ENCODE measurements at regions not wholly inside any gene's neighbourhood (a gene's known extent, or its start where the extent isn't known, plus 50 kb on each side); places are given as distances from the start of the nearest gene placed in this dataset.

DNA sequence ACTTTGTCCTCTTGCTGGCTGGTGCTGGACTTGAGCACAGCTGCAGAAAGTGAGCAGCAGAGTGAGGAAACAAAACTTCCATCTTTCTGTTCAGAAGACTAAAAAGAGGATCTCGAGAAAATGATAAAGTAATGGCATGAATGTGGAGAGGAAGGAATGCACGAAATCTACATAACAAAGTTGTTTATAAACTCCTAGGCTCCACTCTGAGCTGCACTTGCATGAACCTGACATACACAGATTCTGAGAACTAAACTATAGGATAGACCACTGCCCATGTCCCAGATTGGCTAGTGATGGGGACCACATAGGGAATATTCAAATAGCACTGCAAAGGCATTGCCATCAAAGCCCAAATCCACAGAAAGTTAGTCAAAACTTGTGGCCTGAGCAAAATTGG, 121.1 kb upstream of the MON1B start:
- Mint-ChIP-seq H3K27ac (peak overlapping the region; percentile 25; the same call in 1 of the 2 replicates), H3K27me3 (ENCODE audit: low read depth) (no peaks in the 10 kb centered on the region), H3K4me3 (no peak overlapping the region), H3K9me3 (peaks cover 50% of the 10 kb centered on the region), H3K36me3 (peaks cover 9% of the 10 kb centered on the region; the same call in 1 of the 2 replicates), H3K4me1 (peaks cover 9% of the 10 kb centered on the region)
- ChIA-PET CTCF (interaction anchor here (0.8 kb wide), 1 partner anchor 102 kb away, joined by 3 read pairs; no protein-coding TSS in a partner anchor), POLR2A (no interaction called here)
- TF ChIP-seq, protein P1, sequence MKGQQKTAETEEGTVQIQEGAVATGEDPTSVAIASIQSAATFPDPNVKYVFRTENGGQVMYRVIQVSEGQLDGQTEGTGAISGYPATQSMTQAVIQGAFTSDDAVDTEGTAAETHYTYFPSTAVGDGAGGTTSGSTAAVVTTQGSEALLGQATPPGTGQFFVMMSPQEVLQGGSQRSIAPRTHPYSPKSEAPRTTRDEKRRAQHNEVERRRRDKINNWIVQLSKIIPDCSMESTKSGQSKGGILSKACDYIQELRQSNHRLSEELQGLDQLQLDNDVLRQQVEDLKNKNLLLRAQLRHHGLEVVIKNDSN (CRISPR knock-in tag; IDR thresholded peaks at IDR 0.05): no peak
- TF ChIP-seq, protein P2, sequence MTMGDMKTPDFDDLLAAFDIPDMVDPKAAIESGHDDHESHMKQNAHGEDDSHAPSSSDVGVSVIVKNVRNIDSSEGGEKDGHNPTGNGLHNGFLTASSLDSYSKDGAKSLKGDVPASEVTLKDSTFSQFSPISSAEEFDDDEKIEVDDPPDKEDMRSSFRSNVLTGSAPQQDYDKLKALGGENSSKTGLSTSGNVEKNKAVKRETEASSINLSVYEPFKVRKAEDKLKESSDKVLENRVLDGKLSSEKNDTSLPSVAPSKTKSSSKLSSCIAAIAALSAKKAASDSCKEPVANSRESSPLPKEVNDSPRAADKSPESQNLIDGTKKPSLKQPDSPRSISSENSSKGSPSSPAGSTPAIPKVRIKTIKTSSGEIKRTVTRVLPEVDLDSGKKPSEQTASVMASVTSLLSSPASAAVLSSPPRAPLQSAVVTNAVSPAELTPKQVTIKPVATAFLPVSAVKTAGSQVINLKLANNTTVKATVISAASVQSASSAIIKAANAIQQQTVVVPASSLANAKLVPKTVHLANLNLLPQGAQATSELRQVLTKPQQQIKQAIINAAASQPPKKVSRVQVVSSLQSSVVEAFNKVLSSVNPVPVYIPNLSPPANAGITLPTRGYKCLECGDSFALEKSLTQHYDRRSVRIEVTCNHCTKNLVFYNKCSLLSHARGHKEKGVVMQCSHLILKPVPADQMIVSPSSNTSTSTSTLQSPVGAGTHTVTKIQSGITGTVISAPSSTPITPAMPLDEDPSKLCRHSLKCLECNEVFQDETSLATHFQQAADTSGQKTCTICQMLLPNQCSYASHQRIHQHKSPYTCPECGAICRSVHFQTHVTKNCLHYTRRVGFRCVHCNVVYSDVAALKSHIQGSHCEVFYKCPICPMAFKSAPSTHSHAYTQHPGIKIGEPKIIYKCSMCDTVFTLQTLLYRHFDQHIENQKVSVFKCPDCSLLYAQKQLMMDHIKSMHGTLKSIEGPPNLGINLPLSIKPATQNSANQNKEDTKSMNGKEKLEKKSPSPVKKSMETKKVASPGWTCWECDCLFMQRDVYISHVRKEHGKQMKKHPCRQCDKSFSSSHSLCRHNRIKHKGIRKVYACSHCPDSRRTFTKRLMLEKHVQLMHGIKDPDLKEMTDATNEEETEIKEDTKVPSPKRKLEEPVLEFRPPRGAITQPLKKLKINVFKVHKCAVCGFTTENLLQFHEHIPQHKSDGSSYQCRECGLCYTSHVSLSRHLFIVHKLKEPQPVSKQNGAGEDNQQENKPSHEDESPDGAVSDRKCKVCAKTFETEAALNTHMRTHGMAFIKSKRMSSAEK (CRISPR knock-in tag; IDR thresholded peaks at IDR 0.05; ENCODE audit: borderline replicate concordance): no peak
- TF ChIP-seq MXD4 (CRISPR knock-in tag; IDR thresholded peaks at IDR 0.05; ENCODE audit: borderline replicate concordance) (no peak), NR1H2 (CRISPR knock-in tag; IDR thresholded peaks at IDR 0.05) (no peak), NFE2L1 (CRISPR knock-in tag; IDR thresholded peaks at IDR 0.05) (no peak), ZBTB21 (CRISPR knock-in tag; IDR thresholded peaks at IDR 0.05; ENCODE audit: borderline replicate concordance) (no peak), TP53 (CRISPR knock-in tag; IDR thresholded peaks at IDR 0.05) (no peak), FOXP1 (CRISPR knock-in tag; IDR thresholded peaks at IDR 0.05; ENCODE audit: borderline replicate concordance) (no peak), NFATC4 (CRISPR knock-in tag; IDR thresholded peaks at IDR 0.05) (no peak)
- TF ChIP-seq, protein P3, sequence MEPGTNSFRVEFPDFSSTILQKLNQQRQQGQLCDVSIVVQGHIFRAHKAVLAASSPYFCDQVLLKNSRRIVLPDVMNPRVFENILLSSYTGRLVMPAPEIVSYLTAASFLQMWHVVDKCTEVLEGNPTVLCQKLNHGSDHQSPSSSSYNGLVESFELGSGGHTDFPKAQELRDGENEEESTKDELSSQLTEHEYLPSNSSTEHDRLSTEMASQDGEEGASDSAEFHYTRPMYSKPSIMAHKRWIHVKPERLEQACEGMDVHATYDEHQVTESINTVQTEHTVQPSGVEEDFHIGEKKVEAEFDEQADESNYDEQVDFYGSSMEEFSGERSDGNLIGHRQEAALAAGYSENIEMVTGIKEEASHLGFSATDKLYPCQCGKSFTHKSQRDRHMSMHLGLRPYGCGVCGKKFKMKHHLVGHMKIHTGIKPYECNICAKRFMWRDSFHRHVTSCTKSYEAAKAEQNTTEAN (CRISPR knock-in tag; IDR thresholded peaks at IDR 0.05): no peak
- TF ChIP-seq, protein P4, sequence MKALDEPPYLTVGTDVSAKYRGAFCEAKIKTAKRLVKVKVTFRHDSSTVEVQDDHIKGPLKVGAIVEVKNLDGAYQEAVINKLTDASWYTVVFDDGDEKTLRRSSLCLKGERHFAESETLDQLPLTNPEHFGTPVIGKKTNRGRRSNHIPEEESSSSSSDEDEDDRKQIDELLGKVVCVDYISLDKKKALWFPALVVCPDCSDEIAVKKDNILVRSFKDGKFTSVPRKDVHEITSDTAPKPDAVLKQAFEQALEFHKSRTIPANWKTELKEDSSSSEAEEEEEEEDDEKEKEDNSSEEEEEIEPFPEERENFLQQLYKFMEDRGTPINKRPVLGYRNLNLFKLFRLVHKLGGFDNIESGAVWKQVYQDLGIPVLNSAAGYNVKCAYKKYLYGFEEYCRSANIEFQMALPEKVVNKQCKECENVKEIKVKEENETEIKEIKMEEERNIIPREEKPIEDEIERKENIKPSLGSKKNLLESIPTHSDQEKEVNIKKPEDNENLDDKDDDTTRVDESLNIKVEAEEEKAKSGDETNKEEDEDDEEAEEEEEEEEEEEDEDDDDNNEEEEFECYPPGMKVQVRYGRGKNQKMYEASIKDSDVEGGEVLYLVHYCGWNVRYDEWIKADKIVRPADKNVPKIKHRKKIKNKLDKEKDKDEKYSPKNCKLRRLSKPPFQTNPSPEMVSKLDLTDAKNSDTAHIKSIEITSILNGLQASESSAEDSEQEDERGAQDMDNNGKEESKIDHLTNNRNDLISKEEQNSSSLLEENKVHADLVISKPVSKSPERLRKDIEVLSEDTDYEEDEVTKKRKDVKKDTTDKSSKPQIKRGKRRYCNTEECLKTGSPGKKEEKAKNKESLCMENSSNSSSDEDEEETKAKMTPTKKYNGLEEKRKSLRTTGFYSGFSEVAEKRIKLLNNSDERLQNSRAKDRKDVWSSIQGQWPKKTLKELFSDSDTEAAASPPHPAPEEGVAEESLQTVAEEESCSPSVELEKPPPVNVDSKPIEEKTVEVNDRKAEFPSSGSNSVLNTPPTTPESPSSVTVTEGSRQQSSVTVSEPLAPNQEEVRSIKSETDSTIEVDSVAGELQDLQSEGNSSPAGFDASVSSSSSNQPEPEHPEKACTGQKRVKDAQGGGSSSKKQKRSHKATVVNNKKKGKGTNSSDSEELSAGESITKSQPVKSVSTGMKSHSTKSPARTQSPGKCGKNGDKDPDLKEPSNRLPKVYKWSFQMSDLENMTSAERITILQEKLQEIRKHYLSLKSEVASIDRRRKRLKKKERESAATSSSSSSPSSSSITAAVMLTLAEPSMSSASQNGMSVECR (CRISPR knock-in tag; IDR thresholded peaks at IDR 0.05; ENCODE audit: borderline replicate concordance): no peak
- TF ChIP-seq, protein P5, sequence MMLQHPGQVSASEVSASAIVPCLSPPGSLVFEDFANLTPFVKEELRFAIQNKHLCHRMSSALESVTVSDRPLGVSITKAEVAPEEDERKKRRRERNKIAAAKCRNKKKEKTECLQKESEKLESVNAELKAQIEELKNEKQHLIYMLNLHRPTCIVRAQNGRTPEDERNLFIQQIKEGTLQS (CRISPR knock-in tag; conservative IDR thresholded peaks at IDR 0.05): no peak
- TF ChIP-seq, protein P6, sequence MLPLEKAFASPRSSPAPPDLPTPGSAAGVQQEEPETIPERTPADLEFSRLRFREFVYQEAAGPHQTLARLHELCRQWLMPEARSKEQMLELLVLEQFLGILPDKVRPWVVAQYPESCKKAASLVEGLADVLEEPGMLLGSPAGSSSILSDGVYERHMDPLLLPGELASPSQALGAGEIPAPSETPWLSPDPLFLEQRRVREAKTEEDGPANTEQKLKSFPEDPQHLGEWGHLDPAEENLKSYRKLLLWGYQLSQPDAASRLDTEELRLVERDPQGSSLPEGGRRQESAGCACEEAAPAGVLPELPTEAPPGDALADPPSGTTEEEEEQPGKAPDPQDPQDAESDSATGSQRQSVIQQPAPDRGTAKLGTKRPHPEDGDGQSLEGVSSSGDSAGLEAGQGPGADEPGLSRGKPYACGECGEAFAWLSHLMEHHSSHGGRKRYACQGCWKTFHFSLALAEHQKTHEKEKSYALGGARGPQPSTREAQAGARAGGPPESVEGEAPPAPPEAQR (CRISPR knock-in tag; IDR thresholded peaks at IDR 0.05): no peak
- DNase-seq (ENCODE audit: low spot score) (no peak), ATAC-seq (peak; percentile 26)

All from WTC11 (cell line).